GM12873 (cell line): ENCODE measurements at regions not wholly inside any gene's neighbourhood (a gene's known extent, or its start where the extent isn't known, plus 50 kb on each side); places are given as distances from the start of the nearest gene placed in this dataset.

ENCODE experiments used
- CTCF ChIP-seq: IDR thresholded peaks from 2 replicates; pipeline ENCODE4 v1.5.1; 2012; ENCODE audit warnings: low read depth, mild to moderate bottlenecking, moderate library complexity, low read length, control low read depth; ENCODE audit not compliant: insufficient read depth; ENCODE audit errors: missing control alignments

GRCh38 chr4:92182736-92183407 is 120.9 kb upstream of the GRID2 start:
- TF ChIP-seq CTCF, result no peak

GRCh38 chr4:92183825-92184224 is 119.9 kb upstream of the GRID2 start:
- TF ChIP-seq CTCF, result no peak

DNA sequence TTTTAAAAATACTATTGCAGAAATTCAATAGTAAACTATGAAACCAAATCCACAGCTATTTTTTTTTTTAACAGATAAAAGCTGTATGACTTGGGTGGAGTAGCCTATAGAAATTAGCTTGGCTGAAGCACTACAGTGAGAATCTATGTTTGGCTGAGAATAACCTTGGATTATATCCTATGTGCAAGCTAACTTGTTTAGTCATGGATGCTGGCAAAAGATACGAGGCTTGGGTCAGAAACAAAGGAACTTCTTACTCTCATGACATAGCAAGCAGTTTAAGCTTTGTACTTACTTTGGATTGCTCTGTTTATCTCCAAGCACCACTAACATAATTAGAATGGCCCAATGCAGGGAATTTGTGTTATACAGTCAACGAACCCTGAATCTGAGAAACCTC is 119.2 kb upstream of the GRID2 start:
- no peak for TF ChIP-seq CTCF

- TF ChIP-seq CTCF, result no peak
These were observed 117.5 kb upstream of the GRID2 start for GRCh38 chr4:92186239-92186638.

DNA sequence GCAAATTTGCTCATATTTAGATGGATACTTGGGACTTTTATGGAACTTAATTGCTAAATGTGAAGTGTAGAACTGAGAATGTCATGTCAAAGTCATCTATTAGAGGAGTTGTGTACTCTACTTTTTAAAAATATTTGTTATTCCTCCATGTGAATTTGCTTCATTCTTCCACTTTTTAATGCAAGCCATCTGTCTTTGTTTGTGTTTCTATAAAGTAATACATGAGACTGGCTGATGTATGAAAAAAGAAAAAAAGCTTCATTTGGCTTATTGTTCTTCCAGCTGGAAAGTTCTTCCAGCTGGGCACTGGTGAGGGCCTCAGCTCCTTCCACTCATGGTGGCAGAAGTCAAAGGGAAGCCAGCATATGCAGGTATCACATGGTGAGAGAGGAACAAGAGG is 114.6 kb upstream of the GRID2 start:
- no peak for TF ChIP-seq CTCF

- TF ChIP-seq CTCF, result no peak
These were observed 105.1 kb upstream of the GRID2 start for GRCh38 chr4:92198711-92199110.

DNA sequence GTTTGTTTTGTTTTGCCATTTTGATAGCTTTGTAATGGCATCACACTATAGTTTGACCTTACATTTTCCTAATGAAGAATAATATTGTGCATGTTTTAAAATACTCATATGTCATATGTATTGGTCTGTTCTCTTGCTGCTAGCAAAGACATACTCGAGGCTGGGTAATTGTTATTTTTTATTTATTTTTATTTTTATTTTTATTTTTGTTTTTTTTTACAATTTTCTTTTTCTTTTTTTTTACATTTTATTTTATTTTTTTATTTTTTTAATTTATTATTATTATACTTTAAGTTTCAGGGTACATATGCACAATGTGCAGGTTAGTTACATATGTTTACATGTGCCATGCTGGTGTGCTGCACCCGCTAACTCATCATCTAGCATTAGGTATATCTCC is 104.6 kb upstream of the GRID2 start:
- no peak for TF ChIP-seq CTCF

- no peak for TF ChIP-seq CTCF
These were observed 92.9 kb upstream of the GRID2 start for GRCh38 chr4:92210906-92211305.
